ENCODE measurements at regions not wholly inside any gene's neighbourhood (a gene's known extent, or its start where the extent isn't known, plus 50 kb on each side); places are given as distances from the start of the nearest gene placed in this dataset.

- TF ChIP-seq, protein P1, sequence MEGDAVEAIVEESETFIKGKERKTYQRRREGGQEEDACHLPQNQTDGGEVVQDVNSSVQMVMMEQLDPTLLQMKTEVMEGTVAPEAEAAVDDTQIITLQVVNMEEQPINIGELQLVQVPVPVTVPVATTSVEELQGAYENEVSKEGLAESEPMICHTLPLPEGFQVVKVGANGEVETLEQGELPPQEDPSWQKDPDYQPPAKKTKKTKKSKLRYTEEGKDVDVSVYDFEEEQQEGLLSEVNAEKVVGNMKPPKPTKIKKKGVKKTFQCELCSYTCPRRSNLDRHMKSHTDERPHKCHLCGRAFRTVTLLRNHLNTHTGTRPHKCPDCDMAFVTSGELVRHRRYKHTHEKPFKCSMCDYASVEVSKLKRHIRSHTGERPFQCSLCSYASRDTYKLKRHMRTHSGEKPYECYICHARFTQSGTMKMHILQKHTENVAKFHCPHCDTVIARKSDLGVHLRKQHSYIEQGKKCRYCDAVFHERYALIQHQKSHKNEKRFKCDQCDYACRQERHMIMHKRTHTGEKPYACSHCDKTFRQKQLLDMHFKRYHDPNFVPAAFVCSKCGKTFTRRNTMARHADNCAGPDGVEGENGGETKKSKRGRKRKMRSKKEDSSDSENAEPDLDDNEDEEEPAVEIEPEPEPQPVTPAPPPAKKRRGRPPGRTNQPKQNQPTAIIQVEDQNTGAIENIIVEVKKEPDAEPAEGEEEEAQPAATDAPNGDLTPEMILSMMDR (IDR thresholded peaks at IDR 0.05): no peak
- TF ChIP-seq POLR2AphosphoS5 (IDR thresholded peaks at IDR 0.05; ENCODE audit: low read depth, low read length) (no peak), SIN3A (IDR thresholded peaks at IDR 0.05; ENCODE audit: borderline replicate concordance, insufficient read depth, low read depth, low read length) (no peak), TCF7L2 (IDR thresholded peaks at IDR 0.05; ENCODE audit: low read depth, low read length) (no peak), REST (IDR thresholded peaks at IDR 0.05; ENCODE audit: insufficient read depth in 1 of 2, low read depth in 2 of 2, low read length in 1 of 2) (no peak)
Observed at GRCh38 chr17:71184716-71185115, 936.1 kb upstream of the SOX9 start.

Data from Panc1 (cell line).